Lung (tissue), 11 donors: ENCODE measurements at regions not wholly inside any gene's neighbourhood (a gene's known extent, or its start where the extent isn't known, plus 50 kb on each side); places are given as distances from the start of the nearest gene placed in this dataset.

Experiments
- ATAC-seq: fragments of 200-7000 bp; cut with Tn5 transposase; one replicate; pipeline ENCODE4 v1.9.1; 2020; ENCODE audit warnings: moderate number of reproducible peaks; ENCODE audit not compliant: insufficient read depth, low FRiP score
- DNase-seq, 3 donors: peaks; one replicate each; pipeline ENCODE4 v3.0.0-alpha.2; 2013 to 2017
- H3K27ac ChIP-seq, 2 donors: one replicate each; pipeline ENCODE4 v1.5.1; 2013; ENCODE audit warnings: mild to moderate bottlenecking in 2 of 2, moderate library complexity in 2 of 2, control low read depth in 1 of 2, inconsistent platforms in 1 of 2, low read depth in 1 of 2, low read length in 1 of 2
- H3K27me3 ChIP-seq, 3 donors: one replicate each; pipeline ENCODE4 v1.5.1; 2013; ENCODE audit warnings: low read length in 2 of 3; ENCODE audit not compliant: control insufficient read depth in 3 of 3, insufficient read depth in 3 of 3
- H3K36me3 ChIP-seq, 4 donors: one replicate each; pipeline ENCODE4 v1.5.1; 2013; ENCODE audit warnings: low read length in 4 of 4, mild to moderate bottlenecking in 1 of 4, moderate library complexity in 1 of 4; ENCODE audit not compliant: control insufficient read depth in 4 of 4, insufficient read depth in 4 of 4
- H3K4me1 ChIP-seq, 5 donors: one replicate each; pipeline ENCODE4 v1.5.1; 2013; ENCODE audit warnings: low read length in 5 of 5, mild to moderate bottlenecking in 2 of 5, moderate library complexity in 1 of 5; ENCODE audit not compliant: control insufficient read depth in 5 of 5, insufficient read depth in 5 of 5
- H3K4me3 ChIP-seq: one replicate; pipeline ENCODE4 v1.5.1; 2013; ENCODE audit warnings: mild to moderate bottlenecking, control low read depth, moderate library complexity
- H3K9ac ChIP-seq, 2 donors: one replicate each; pipeline ENCODE4 v1.5.1; 2013; ENCODE audit warnings: low read length in 2 of 2, control low read depth in 1 of 2; ENCODE audit not compliant: insufficient read depth in 1 of 2
- H3K9me3 ChIP-seq, 4 donors: one replicate each; pipeline ENCODE4 v1.5.1; 2013; ENCODE audit warnings: low read length in 3 of 4, mild to moderate bottlenecking in 1 of 4, moderate library complexity in 1 of 4; ENCODE audit not compliant: control insufficient read depth in 4 of 4, insufficient read depth in 3 of 4
- CTCF ChIP-seq: IDR thresholded peaks from 2 replicates; pipeline ENCODE4 v1.5.1; 2012; ENCODE audit warnings: mild to moderate bottlenecking; ENCODE audit errors: control extremely low read depth, extremely low read depth
- WGBS, 2 donors: extraction: QIAGEN DNeasy Blood & Tissue Kit; methylation state at CpG; one replicate each; pipeline ENCODE4 v1.1.7; 2013; 5-methylcytosine and 5-hydroxymethylcytosine counted together
- donor health status: control.
- donor health status: control.
- donor health status: Bipolar disorder and iron deficiency.
- donor health status: healthy.
- donor health status: DM: yes; HTN: yes; CAD: no.

- no peak overlapping the region for H3K4me3 ChIP-seq
- DNase-seq, result no peak
- no peak for TF ChIP-seq CTCF
- H3K27me3 ChIP-seq, result no peaks in the 10 kb centered on the region
- no peak overlapping the region for H3K27ac ChIP-seq
- ATAC-seq, result no peak
- no peak overlapping the region for H3K9ac ChIP-seq
- peaks cover 0 to 6% (median 0%) of the 10 kb centered on the region in 5 donors for H3K4me1 ChIP-seq
- WGBS, 2 donors, result 80% methylated on average over 5 of the region's 5 CpGs
- no peaks in the 10 kb centered on the region for H3K36me3 ChIP-seq
- H3K9me3 ChIP-seq, result no peaks in the 10 kb centered on the region
These were observed 85.9 kb upstream of the NPVF start for GRCh38 chr7:25314094-25314730.

DNA sequence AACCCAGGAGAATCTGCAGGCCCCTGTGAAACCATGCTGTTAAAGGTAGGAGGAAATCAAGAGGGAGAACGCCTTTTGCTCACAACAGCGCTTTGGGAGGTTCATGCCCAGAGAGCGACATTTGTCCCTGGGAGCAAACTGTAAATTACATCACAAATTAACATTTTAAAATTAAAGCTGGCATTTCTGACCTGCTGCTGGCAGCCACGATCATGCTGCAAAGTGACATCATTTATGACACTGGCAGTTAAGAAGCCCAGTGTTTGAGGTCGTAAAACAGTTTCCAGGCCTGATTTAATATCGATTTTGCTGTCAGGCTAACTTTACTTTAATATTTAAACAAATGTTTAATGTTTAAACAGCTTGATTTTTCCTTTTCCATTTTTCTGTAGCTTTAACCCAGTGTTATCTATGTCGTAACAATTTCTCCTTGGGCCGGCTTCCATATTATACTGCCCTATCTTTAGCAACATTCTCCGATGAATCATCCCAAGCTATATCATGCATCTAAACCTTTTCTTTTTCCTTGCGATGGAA is 86.5 kb upstream of the NPVF start:
- Histone ChIP-seq H3K27me3 (no peaks in the 10 kb centered on the region), H3K27ac (no peak overlapping the region), H3K36me3 (no peaks in the 10 kb centered on the region), H3K4me1 (peaks cover 0 to 3% (median 0%) of the 10 kb centered on the region in 5 donors), H3K4me3 (no peak overlapping the region), H3K9ac (no peak overlapping the region), H3K9me3 (no peaks in the 10 kb centered on the region)
- peak in 1 of 3 donors; percentile 41 for DNase-seq
- no peak for ATAC-seq
- WGBS, 2 donors, result 89 to 90% methylated on average over 10 of the region's 10 CpGs
- TF ChIP-seq CTCF, result no peak

DNA sequence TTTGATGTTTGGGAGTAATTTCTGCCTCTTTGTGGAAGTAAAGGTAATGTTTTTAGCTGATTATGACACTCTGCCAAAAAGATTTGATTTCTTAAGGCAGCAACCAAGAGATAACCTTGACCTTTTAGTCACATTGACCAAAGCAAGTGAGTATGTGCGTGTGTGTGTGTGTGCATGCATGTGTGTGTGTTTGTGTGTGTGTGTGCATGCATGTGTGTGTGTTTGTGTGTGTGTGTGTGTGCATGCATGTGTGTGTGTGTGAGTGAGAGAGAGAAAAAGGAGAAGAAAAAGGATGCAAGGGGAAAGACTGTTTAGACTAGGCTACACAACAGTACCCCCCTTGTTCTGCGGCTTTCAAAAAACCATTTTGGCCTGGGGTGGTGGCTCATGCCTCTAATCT is 88.1 kb upstream of the NPVF start:
- H3K27me3 ChIP-seq, result no peaks in the 10 kb centered on the region
- TF ChIP-seq CTCF, result no peak
- peaks cover 0 to 2% (median 0%) of the 10 kb centered on the region in 4 donors for H3K9me3 ChIP-seq
- no peak for ATAC-seq
- H3K27ac ChIP-seq, result no peak overlapping the region
- DNase-seq, result no peak
- no peak overlapping the region for H3K4me3 ChIP-seq
- peaks cover 0 to 6% (median 0%) of the 10 kb centered on the region in 5 donors for H3K4me1 ChIP-seq
- no peak overlapping the region for H3K9ac ChIP-seq
- H3K36me3 ChIP-seq, result no peaks in the 10 kb centered on the region
- WGBS, 2 donors, result 96 to 100% methylated on average over 2 of the region's 2 CpGs
